Inferior parietal cortex (tissue), 1 donor: ENCODE measurements at regions not wholly inside any gene's neighbourhood (a gene's known extent, or its start where the extent isn't known, plus 50 kb on each side); places are given as distances from the start of the nearest gene placed in this dataset.
A peak's percentile ranks its signal among the peaks of the same experiment; 100 is the strongest.

Experiments
- DNase-seq: peaks from one replicate; pipeline ENCODE4 v3.0.0-alpha.2; 2016; ENCODE audit errors: extremely low spot score

GRCh38 chr6:92826633-92827032 is 592.7 kb downstream of the EPHA7 start:
- no peak for DNase-seq

- no peak for DNase-seq
These were observed 597.1 kb downstream of the EPHA7 start for GRCh38 chr6:92822222-92822621.

- no peak for DNase-seq
These were observed 598.8 kb downstream of the EPHA7 start for GRCh38 chr6:92820601-92821000.

DNA sequence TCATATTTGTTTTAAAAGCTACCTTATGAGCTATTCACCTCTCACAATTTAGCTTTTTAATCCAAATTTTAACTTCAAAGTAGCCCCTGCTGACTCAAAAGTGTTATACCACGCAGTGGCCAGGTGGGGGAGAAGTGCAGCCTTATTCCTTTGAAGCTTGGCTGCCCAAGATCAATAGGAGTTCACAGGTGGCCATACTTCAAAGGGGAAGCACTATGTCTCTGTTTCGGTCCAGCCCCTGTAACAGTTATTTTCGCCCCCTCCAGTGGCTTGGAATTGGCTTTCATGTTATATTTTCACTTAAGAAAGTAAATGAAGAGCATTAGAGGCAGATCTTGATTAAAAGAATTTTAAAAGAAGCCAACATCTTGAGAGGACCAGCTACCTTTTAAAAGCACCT is 608.4 kb downstream of the EPHA7 start:
- DNase-seq: peak; percentile 16

DNA sequence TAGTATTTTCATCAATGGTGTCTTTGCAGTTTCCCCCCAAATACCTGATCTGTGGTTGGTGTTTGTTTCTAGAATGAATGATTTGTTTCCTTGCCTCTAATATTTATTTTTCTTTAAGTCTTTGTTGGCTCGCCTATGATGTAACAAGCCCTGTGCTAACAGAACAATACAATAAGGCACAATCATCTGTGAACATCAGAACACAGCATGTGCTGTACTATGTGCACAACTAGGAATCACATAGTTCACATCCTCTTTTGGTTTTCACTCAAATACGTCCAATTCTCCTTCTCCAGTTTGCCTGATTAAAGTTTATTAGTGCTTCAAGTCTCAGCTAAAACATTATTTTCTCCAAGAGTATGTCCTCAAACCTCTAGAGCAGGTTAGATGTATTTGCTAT is 613.1 kb downstream of the EPHA7 start:
- DNase-seq: no peak

DNA sequence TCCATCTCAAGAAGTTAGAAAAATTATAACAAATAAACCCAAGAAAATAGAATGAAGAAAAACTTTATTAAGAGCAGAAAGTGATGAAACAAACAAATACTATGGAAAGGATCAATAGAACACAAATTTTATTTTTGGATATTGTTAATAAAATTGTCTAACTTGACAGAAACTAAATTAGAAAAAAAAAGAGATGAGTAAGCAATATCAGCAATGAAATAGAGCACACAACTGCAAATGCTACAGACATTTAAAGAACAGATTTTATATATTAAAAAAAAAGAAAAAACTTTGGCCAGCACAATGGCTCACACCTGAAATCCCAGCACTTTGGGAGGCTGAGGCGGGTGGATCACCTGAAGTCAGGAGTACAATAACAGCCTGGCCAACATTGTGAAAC is 628.0 kb downstream of the EPHA7 start:
- DNase-seq: no peak

DNA sequence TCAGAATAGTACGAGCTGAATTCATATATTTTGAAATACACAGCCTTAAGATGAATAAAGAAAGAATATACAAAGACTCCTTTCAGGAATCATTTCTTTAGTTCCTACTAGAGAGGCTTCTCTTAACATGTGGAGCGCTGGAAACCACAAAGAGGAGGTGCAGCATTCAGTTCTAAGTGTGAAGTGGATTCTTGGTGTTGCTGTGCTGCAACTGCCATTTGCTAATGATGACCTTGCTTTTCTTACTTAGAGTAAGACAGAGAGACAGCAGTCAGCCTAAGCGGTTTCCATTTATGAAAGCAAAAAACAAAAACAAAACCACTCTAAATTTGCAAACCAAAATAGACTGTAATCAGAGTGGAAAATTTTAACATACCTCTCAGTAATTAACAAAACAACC is 629.0 kb downstream of the EPHA7 start:
- DNase-seq: no peak

- DNase-seq: no peak
These were observed 635.1 kb downstream of the EPHA7 start for GRCh38 chr6:92784235-92784634.

GRCh38 chr6:92779746-92780145 is 639.6 kb downstream of the EPHA7 start:
- peak; percentile 5 for DNase-seq

- DNase-seq: peak; percentile 47
These were observed 642.1 kb downstream of the EPHA7 start for GRCh38 chr6:92777146-92777740.

GRCh38 chr6:92770540-92770939 is 648.8 kb downstream of the EPHA7 start:
- no peak for DNase-seq

GRCh38 chr6:92767101-92767500 is 652.3 kb downstream of the EPHA7 start:
- DNase-seq: no peak

DNA sequence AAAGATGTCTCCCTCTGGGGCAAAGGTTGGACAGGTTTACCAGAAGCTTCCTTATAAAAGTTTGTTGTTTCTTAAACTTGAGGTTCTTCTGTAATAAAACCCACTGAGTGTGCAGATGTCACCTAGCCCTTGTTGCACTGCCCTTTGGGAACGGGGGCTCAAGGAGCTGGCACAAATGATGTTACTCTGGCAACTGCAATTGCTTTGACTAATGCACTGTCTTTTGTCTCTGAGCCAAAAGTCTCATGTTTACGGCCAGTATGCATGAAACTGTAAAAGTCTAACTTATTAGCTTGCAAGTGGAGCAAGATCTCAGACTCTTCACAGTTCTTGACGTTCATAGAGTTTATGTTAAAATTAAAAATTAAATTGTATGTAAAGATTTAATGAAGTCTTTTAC is 655.7 kb downstream of the EPHA7 start:
- no peak for DNase-seq

- no peak for DNase-seq
These were observed 656.1 kb downstream of the EPHA7 start for GRCh38 chr6:92763274-92763584.

DNA sequence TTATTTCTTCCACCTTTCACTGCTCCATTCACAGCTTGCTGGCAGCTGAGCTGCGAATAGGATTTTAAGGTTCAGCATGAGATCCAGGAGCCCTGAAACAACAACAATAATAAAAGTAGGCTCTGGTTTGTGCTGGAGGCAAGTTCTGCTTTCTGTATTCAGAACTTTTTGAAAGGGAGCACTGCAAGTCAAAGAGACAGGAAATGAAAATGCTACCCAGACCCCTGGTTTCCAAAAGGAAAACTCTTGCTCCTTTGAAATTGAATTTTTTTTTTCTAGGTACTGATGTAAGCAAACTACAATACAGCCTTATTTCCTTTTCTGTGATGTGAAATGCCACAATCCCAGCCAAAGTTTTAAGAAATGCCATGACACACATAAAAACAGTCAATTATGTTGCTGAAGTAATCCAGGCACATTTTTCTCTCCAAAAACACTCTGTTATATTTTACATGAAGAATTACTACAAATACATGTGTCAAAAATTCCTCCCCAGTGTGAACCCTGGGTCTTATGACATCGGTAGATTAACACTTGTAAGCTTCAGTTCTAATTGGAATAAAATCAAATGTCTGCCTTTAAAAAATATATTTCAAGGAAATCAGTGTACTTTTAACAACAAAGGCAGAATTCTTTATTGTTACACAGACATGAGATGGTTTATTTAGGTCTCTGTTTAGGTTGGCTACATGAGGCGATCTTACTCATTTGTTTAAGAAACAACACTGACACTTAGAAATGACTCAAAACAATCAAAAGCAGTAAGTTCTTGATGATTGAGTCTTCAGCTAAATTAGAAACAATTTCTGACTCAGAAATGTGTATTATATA is 656.7 kb downstream of the EPHA7 start:
- no peak for DNase-seq

DNA sequence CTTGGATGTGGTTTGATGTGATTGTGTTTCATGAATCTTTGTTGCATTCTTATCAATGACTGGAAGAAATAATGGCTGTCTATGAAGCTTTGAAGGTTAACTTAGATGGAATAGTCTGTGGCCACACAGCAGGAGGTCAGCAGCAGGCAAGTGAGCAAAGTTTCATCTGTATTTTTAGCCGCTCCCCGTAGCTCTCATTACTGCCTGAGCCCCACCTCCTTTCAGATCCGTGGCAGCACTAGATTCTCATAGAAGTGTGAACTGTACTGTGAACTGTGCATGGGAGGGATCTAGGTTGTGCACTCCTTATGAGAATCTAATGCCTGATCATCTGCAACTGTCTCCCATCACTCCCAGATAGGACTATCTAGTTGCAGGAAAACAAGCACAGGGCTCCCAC is 660.2 kb downstream of the EPHA7 start:
- no peak for DNase-seq

DNA sequence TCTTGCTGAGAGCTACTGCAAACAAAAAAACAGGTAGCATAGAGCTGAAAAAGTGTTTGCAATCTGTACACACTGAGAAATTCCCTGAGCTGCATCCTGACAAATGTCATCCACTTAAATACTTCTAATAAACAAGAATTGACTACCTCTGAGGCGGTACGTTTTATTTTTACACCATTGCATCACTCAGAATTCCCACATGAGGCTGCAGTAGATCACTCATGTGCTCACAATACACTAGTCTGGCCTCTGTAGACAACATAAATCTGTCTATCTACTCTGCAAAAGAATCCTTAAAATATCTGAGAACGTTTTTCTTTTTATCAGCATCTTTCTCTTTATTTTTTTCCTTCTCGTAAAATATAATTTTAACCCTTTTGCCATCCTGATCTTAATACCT is 661.4 kb downstream of the EPHA7 start:
- DNase-seq: no peak

GRCh38 chr6:92756912-92757311 is 662.4 kb downstream of the EPHA7 start:
- DNase-seq: no peak

GRCh38 chr6:92753956-92754355 is 665.4 kb downstream of the EPHA7 start:
- no peak for DNase-seq

DNA sequence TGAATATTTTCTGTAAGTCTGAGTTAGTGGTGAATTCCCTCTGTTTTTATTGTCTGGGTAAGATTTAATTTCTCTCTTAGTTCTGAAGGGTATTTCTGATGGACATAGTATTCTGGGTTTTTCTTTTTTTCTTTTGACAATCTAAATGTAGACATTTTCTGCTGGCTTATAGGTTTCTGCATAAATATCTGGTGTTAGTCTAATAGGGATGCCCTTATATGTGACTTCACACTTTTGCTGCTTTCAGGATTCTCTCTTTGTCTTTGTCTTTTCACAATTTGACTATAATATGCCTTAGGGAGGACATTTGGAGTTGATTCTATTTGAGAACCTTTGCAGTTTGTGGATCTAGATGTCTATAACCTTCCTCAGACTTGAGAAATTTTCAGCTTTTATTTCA is 667.2 kb downstream of the EPHA7 start:
- DNase-seq: no peak

GRCh38 chr6:92748131-92748530 is 671.2 kb downstream of the EPHA7 start:
- DNase-seq: no peak

- DNase-seq: no peak
These were observed 681.4 kb downstream of the EPHA7 start for GRCh38 chr6:92737983-92738382.

- no peak for DNase-seq
These were observed 695.9 kb downstream of the EPHA7 start for GRCh38 chr6:92723390-92723931.
